Dermis blood vessel endothelial cell (primary cell): ENCODE measurements at regions not wholly inside any gene's neighbourhood (a gene's known extent, or its start where the extent isn't known, plus 50 kb on each side); places are given as distances from the start of the nearest gene placed in this dataset.
"Not testable (repeated sequence)": the region's sequence is repeated elsewhere in the genome, so short reads cannot be mapped to it uniquely, and the experiment has no call there.

ENCODE experiments used
- DNase-seq: peaks from one replicate; pipeline ENCODE4 v3.0.0; 2010

DNA sequence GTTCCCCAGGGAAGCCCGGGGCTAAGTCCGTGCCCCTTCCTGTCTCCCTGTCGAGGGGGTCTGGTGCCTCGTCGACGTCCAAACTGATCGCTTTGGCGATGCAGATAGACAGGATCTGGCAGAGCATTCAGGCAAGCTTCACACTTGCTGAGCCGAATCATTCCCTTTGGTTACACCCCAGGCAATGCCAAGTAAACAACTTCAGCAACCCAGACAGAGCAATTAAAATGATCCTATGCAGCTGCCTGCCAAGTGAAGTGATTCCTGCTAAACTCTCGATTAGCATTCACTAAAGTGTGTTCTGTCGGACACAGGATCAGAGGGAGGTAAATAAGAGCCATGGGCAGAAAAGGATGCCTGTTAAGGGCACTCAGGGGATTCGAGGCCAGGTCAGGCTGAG is 108.2 kb upstream of the RAB12 start:
- no peak for DNase-seq

DNA sequence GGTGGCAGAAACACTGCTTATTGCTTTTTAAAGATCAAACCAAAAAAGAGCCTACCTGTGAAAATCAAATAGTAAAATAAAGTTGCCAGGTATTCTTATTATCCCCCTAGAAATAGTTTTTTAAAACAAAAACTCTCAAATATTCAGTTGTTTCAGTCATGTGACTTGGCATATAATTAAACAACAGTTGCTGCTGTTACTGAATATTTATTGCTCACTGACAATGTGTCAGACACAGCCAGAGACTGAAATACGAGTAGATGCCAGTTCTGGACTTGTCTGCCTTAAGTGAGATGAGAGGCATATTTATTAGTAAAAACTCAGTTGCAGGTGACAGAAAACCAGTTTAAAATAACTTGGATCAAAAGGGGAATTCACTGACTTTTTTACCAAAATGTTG is 106.0 kb upstream of the RAB12 start:
- DNase-seq = no peak

DNA sequence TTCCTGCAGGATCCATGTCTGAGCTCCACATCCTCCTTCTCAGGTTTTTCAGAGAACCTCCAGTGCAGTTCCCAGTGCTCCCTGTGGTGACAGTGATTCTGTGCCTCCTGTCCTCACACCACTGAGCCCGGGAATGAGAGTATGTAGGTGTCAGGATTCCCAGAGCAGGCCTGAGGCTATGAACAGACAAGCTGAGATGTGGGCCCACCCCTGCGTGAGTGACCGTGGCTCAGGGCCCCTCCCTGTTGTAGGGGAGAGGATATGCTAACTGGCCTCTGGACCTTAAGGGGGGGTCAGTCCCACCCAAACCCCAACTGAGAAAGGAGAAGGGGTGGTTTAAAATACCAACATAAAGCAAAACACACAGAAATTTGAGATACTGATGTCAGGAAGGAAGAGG is 104.8 kb upstream of the RAB12 start:
- DNase-seq = no peak

DNA sequence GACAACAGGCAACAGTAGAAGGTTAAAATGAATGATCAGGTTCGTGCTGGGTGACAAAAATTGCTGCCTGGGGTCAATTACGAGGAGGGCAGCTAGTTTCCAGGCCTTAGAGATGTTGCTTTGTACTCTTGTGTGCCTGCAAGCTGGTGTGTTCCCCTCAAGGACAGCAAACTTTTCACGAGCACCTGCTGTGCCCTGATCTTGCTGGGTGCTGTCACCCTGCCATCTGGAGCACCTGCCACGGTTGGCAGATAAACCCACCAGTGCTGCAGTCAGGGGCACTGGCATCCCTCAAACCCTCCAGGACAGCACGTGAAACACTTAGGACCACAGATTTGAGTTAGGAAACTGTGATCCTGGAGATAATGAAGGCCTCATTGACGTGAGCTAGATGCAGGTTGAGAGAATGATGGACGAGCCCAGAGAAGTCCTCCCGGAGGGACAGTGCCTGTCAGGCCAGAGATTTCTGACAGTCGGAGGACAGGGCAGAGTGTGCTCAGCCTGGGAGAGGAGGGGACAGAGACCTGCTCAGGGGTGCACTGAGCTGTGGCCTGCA is 104.3 kb upstream of the RAB12 start:
- DNase-seq = no peak

DNA sequence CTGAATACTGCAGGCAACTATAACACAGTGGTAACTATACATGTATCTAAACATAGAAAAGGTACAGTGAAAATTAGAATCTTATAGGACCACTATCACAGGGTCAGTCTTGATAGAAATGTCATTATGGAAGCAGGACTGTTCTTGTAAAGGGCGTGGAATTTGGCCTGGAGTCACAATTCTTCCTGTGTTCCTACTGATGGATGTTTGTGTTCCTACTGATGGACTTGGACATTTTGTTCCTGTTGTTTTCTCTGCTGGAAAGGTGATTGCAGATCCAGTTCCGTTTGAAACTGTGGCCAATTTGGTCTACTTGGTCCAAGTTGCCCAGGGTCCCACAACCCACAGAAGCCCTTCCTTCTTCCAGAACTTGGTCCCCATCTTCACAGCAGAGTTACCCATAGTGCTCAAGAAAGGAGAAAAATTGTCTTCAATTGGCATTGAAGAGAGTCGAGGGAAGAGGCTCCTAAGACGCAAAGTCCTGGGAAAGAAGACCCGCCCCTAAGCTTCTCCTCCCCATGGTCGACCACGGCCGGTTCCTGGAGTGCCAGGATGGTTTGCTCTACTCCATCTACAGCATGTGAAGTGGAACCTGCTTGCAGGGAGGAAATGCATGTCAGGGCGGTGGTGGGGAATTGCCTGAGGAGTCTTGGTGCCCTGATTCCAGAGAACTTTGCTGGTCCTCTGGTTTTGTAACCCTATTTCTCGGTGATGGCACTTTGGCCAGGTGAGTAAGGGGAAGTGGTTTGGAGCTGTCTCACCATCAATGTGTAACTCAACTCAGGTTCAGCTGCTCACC is 102.8 kb upstream of the RAB12 start:
- no peak for DNase-seq

DNA sequence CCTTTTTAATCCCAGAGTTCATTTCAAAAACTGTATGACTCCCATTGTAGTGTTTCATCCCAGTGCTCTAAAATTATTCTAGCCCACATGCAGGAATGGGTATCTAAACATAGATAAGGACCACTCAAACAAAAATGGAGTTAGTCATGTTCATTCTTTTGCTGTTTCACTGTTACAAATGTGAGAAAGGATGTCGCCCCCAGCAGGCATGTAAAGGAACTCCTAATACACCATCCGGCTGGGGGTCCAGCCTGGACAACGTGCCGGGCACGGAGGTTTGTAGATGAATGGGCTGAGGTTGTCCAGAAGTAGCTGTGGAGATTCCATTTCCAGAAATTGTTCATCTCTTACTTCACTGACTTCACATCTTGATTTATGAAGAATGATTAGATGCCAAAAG is 101.9 kb upstream of the RAB12 start:
- DNase-seq = peak; percentile 34

DNA sequence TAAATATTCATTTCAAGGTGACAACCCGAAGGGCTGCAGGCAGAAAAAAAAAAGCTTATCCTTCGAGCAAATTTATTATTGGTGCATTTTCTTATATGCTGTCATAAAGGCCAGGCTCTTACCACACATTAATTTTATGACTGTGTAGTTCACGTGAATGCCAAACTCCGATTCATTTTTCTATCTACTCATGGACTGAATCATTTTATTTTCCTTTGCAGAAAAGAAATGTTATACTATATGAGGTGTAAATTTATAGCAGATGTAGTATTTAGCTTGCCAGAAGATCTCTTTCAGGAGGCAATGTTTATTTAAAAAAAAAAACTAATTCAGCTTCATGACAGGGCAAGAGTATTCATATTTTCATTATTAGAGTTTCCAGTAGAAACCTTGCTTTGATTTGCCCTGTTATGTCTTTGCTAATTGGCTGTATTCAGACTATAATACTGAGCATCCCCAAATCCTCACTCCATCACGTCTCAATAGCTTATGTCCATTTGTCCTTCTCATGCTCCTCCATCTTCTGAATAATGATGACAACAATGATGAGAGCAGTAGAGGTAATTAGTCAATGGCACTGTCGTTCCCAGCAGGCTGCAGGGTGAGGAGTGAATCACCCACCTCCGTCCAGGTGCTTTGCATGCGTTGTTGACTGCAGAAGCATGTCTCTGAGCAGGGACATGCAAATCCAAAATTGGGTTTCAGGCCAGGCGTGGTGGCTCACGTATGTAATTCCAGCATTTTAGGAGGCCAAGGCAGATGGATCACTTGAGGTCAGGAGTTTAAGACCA is 101.1 kb upstream of the RAB12 start:
- no peak for DNase-seq

DNA sequence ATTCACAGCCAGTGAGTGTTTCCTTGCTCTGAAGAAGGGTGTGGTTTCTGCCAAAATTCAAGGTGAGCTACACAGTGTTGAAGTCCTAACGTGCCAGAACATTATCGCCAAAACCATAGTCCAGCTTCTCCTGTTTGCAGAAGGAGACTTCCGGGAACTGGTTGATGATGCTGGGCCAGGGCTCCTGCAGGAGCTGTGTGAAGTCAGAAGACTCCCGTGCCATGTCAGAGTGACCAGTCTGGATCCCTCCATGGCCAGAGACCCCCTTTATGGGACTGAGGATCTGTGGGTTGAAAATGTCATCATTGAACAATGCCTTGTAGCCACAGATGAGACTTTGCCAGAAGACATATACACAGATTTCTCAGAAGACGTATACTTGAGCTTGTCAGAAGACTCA is 96.0 kb upstream of the RAB12 start:
- no peak for DNase-seq

DNA sequence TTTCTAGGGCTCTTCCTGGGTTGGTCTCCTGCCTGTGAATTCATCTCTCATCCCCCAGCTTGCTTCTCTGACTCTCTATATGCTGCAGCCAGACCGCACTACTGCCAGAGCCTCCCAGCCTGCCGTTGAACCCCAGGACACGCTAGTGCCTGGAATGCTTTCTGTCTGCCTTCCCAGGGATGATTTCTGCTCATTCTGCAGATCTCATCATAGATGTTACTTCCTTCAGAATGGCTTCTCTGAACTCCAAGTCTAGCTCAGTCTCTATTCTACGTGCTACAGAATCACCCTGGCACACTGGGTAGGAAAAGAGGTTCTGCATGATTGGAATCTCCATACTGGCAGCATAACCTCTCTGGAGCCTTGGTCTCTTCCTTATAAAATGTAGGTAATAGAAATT is 94.8 kb upstream of the RAB12 start:
- DNase-seq = no peak

DNA sequence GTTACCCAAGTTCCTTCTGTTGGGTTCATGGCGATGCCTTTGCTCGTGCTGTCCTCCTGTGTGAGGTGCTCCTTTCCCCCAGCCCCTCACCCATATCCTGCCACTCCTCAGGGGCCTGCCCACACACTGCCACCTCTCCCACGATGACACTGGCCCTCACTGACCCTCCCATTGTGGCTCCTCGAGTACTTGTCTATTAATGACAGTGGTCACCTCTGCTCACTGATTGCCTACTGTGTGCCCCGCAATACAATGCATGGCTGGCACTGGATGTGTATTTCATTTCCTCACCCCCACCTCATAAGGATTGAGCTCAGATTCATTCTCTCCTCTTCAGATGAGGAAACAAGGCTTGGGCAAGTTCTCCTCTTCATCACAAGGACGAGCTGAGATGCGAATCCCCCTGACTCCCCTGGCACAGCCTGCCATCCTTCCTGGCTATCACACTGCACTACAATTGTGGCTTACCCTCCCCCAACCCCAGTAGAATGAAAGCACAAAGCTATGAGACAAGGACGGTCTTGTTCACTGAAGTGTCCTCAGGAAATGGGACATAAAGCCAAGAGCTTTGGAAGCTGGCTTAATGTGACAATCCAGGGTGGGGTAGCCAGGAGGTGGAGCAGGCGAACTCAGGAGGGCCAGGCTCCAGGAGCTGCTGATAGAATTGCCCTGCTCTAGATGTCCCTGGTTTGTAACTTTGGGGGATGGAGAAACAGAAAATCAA is 93.9 kb upstream of the RAB12 start:
- no peak for DNase-seq

DNA sequence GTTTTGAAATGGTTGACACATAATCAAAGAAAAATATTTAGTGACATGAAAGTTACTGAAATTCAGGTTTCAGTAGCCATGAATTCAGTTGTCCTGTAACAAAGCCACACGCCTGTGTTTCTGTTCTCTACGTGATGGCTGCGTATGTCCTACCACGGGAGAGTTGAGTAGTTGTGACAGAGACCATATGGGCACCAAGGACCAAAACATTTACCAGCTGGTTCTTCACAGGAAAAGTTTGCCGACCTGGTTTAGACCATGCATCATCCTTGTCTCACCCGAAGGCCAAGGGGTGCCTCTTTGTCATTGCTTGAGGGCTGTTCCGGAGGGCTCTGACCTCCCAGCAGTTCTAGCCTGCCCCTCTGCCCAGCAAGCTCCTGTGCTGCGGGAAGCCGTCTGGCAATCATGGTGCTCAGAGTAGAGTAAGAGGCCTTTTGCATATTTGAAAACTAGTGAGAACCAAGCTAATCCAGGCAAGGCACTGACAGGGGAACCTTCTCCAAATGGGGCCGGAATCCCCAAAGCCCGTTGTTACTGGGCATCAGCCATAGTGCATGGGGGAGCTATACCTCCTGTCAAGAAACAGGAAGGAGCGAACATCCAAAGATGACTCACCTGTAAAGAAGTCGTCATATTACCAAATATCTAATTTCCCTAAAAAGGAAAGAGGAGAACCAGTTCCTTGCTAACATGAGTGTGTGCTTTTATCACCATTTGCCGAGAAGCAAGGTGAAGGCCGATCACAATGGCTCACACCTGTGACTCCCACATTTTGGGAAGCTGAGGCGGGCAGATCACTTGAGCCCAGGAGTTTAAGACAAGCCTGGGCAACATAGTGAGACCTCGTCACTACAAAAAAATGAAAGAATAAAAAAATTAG is 92.6 kb upstream of the RAB12 start:
- no peak for DNase-seq

DNA sequence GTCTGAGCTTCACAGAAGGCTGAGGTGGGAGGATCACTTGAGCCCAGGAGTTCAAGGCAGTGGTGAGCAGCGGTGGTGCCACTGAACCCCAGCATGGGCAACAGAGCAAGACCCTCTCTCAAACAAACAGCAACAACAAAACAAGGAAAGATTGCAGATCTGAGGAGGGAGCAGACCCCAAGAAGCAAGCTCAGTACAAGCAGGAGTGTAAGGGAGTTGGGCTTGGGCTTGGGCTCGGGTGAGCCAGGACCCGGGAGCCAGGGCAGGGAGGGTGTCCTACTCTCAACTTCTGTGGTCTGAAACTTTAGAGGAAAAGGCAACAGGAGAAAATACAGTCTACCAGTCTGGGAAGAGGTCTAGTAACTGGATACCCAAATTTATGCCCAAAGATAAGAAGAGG is 92.0 kb upstream of the RAB12 start:
- no peak for DNase-seq

DNA sequence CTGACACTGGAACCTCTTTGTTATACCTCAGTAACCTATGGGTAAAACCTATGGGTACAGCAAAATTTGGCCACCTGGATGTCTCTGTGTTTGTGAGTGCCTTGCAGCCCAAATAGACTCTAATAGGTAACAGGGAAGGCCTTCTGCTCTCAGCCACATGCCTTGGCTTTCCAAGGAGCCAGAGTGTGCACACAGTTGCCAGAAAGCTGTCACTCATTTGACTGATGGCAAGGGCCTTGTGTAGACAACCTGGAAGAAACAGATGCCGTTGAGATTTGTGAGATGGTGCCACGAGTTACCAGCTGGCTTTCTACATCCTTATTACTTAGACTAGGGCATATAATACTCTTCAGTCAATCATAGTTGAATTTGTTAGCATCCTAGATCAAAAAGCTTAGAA is 90.1 kb upstream of the RAB12 start:
- DNase-seq = no peak

DNA sequence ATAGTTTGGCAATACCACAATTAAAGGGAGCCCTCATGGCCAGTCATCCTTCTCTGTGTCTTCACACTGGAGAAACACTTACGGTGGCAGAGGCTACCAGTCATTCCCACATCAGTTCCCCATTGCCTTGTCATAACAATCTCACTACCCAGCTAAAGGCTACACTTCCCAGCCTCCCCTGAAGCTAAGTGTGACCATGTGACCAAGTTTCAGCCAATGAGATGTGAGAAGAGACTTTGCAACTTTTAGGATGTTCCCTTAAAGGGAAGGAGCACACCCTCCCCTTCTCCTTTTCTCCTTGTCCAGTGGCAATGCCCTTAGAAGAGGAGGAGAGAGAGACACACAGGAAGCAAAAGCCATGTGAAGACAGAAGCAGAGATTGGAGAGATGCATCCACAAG is 89.0 kb upstream of the RAB12 start:
- DNase-seq = no peak

DNA sequence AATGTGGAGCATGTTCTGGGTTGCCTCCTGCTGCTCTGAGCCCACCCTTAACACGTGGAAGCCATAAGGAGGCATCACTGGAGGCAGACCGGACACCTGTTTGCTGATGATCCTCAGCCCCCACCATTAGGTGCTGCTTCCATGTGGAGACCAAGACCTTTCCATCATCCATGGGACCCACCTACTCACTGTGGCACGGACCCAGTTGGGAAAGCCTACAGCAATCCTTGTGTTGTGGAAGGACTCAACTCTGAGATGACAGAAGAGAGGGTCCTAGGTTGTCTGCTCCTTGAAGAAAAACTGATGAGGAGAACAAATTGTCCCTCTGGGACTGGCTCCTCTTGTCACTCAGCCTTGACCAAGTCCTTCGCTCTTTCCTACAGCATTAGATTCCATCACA is 86.5 kb upstream of the RAB12 start:
- DNase-seq = no peak

DNA sequence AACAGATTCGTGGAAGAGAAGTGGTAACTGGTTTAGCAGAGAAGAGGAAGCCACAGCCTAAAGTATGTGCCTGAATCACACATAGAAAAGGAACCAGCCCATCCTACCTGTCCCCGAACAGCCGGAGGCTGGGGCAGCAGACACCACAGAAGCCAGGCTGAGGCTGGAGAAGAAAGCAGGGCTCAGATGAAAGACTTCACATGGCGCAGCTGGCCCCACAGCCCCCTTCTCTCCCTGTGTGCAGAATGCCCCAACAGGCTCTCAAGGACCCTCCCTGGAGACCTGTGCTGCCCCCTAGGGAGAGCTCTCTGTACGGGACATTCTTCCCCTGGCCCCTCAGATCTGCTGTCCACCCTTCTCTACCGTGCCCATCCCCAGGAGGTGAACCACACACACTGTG is 83.5 kb upstream of the RAB12 start:
- no peak for DNase-seq

DNA sequence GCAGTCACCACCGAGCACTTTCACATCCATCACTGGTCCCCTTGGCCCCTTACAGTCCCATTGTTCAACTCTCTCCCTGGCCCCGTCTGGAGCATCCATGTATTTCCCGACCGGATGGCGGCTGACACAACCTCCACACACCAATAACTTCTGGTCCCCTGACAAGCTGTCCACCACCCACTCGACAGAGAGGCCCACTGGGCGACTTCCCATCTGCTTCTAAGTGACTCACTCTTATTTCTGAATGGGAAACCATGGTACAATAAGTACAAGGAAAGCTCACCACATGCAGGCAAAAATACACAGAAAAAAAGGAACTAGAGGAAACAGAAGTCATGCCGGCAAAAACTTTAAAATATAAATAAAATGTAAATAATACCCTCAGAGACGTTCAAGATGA is 82.9 kb upstream of the RAB12 start:
- no peak for DNase-seq

DNA sequence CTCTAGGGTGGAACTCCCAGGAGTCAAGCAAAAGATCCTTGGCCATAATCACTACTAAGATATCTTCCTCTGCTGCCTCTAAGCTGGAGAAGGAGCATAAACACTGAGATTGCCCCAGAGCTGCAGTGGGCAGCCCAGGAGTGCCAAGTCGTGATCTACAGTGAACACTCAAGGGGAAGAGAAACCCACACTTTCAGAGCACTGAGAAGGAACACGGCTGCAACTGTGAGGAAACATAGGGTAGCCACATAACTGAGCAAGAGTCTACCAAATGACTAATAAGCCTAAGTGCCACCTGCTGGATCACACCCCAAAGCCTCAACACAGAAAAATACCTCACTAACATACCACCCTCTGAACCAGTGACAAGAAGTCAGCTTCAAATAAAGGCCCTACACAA is 79.6 kb upstream of the RAB12 start:
- DNase-seq = no peak

DNA sequence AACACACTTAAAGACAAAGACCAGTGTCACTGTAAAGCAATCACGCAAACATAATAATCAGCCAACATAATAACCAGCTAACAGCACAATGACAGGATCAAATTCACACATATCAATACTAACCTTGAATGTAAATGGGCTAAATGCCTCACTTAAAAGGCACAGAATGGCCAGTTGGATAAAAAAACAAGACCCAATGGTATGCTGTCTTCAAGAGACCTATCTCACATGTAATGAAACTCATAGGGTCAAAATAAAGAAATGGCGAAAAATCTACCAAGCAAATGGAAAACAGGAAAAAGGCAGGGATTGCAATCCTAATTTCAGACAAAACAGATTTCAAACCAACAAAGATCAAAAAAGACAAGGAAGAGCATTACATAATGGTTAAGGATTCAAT is 78.2 kb upstream of the RAB12 start:
- DNase-seq = not testable (repeated sequence)

DNA sequence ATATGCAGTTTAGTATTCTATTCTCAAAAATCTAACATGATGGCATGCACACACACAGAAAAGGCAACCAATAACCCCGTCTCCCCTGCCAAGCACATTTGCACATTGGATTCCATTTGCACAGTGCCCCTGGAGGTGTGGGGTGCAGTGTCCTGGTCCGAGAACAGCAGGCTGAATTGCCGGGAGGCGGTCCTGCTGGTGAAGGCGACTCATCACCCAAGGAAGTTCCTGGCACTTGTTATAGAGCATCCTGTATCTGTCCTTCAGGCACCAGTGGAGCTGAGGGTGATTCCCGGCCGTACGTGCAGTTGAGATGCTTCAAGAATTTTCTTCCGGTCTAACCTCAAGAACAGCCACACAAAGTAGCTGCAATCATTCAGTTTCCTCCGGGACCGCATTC is 73.0 kb upstream of the RAB12 start:
- no peak for DNase-seq

DNA sequence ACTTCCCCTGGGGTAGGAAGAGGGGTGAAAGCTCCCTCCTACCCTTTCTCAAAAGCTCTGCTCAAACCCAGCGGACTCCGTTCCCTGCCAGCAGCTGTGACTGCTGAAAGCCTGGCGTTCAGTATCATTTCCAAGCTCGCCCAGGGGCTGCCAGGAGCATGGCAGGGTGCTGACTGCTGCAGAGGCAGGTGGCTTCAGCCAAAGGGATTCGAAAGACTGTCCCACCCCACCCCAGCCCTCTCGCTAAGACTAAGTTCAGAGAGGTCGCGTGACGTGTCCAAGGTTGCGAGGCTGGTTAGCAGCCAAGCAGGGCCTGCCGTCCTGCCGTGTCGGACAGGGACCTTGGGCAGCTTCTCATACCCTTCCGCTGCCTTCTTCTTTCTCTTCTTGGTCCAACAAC is 72.3 kb upstream of the RAB12 start:
- no peak for DNase-seq

DNA sequence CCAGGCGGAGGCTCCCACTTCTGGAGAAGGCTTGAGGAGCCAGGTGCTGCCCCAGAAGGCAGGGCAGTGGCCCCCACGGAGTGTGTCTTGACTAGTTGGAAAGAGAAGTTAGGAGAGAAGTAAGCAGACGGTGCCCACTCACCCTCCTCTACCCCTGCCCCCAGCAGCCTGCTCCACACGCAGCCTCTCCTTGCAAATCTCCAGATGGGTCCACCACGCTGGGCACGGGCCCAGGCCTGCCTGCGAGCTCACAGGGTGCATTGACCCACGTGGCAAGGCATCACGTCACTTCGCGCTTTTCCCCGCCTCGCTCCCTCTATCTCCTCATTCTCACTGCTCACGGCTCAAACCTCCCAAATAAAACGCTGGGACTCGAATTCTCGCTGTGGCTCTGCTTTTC is 71.8 kb upstream of the RAB12 start:
- no peak for DNase-seq
